ENCODE measurements at regions not wholly inside any gene's neighbourhood (a gene's known extent, or its start where the extent isn't known, plus 50 kb on each side); places are given as distances from the start of the nearest gene placed in this dataset.

DNA sequence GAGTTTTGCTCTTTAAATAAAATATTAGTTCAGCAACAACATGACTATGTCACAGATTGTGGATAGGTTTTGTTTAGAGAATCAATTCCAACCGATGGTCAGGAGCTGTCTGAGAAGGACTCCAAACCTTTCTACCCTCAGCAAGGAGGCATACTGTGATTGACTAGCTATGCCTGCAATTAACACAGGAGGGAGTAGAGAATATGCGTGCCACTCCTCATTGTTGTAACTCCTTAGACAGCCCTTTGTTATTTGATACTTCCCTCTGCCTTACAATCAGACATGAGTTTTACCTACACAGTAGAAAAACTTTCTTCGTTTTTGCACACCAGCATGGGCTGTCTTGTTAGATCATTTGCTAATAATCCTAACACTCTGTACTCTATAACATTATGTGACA lies 796.5 kb downstream of the PRIM2 start:
- TF ChIP-seq, protein P1, sequence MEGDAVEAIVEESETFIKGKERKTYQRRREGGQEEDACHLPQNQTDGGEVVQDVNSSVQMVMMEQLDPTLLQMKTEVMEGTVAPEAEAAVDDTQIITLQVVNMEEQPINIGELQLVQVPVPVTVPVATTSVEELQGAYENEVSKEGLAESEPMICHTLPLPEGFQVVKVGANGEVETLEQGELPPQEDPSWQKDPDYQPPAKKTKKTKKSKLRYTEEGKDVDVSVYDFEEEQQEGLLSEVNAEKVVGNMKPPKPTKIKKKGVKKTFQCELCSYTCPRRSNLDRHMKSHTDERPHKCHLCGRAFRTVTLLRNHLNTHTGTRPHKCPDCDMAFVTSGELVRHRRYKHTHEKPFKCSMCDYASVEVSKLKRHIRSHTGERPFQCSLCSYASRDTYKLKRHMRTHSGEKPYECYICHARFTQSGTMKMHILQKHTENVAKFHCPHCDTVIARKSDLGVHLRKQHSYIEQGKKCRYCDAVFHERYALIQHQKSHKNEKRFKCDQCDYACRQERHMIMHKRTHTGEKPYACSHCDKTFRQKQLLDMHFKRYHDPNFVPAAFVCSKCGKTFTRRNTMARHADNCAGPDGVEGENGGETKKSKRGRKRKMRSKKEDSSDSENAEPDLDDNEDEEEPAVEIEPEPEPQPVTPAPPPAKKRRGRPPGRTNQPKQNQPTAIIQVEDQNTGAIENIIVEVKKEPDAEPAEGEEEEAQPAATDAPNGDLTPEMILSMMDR (IDR thresholded peaks at IDR 0.05; ENCODE audit: low read depth, low read length): no peak
- TF ChIP-seq EZH2phosphoT487 (IDR thresholded peaks at IDR 0.05; ENCODE audit: low read depth): no peak

All from OCI-LY3 (cell line).